Neural cell (in vitro differentiated cells): ENCODE measurements at regions not wholly inside any gene's neighbourhood (a gene's known extent, or its start where the extent isn't known, plus 50 kb on each side); places are given as distances from the start of the nearest gene placed in this dataset.

Experiments
- CTCF ChIP-seq: fragments of 450-650 bp; IDR thresholded peaks from 2 replicates; pipeline ENCODE4 v1.5.1; 2014; ENCODE audit warnings: antibody characterized with exemption, mild to moderate bottlenecking, moderate library complexity; ENCODE audit not compliant: poor library complexity, severe bottlenecking
- EZH2 ChIP-seq: fragments of 200-600, 300-800 bp; shearing (Covaris generic), sonication (generic); IDR thresholded peaks from 2 replicates; pipeline ENCODE4 v1.6.1; 2014; ENCODE audit warnings: antibody characterized with exemption, low read length, borderline replicate concordance, mild to moderate bottlenecking; ENCODE audit not compliant: insufficient read depth, poor library complexity, severe bottlenecking

GRCh38 chr17:36817483-36818048 lies 119.7 kb upstream of the LHX1 start:
- no peak for TF ChIP-seq CTCF
- no peak for TF ChIP-seq EZH2
